ENCODE measurements at regions not wholly inside any gene's neighbourhood (a gene's known extent, or its start where the extent isn't known, plus 50 kb on each side); places are given as distances from the start of the nearest gene placed in this dataset.
"Not testable (repeated sequence)": the region's sequence is repeated elsewhere in the genome, so short reads cannot be mapped to it uniquely, and the experiment has no call there.

DNA sequence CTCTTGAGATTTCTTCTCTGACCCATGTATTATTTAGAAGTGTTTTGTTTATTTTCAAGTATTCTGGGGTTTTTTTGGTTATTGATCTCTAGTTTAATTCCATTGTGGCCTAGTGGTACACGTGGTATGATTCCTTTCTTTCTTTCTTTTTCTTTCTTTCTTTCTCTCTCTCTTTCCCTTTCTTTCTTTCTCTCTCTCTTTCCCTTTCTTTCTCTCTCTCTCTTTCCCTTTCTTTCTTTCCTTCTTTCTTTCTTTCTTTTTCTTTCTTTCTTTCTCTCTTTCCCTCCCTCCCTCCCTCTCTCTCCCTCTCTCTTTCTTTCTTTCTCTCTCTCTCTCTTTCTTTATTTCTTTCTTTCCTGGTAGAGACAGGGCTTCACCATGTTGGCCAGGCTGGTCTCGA lies 85.7 kb upstream of the UBE2E1 start:
- TF ChIP-seq, protein P1, sequence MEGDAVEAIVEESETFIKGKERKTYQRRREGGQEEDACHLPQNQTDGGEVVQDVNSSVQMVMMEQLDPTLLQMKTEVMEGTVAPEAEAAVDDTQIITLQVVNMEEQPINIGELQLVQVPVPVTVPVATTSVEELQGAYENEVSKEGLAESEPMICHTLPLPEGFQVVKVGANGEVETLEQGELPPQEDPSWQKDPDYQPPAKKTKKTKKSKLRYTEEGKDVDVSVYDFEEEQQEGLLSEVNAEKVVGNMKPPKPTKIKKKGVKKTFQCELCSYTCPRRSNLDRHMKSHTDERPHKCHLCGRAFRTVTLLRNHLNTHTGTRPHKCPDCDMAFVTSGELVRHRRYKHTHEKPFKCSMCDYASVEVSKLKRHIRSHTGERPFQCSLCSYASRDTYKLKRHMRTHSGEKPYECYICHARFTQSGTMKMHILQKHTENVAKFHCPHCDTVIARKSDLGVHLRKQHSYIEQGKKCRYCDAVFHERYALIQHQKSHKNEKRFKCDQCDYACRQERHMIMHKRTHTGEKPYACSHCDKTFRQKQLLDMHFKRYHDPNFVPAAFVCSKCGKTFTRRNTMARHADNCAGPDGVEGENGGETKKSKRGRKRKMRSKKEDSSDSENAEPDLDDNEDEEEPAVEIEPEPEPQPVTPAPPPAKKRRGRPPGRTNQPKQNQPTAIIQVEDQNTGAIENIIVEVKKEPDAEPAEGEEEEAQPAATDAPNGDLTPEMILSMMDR (IDR thresholded peaks at IDR 0.05; ENCODE audit: insufficient read depth, low read length, missing control alignments): no peak

GRCh38 chr3:23720885-23721284 lies 84.9 kb upstream of the UBE2E1 start:
- POLR2A ChIA-PET: no interaction called here
- CTCF ChIA-PET: no interaction called here
- TF ChIP-seq, protein P1 (IDR thresholded peaks at IDR 0.05; ENCODE audit: insufficient read depth, low read length, missing control alignments): no peak
- DNase-seq (ENCODE audit: low read depth, low spot score): no peak
- H3K4me3 ChIP-seq (ENCODE audit: low read depth, low read length): no peak overlapping the region

More for the DNA sequence above, 85.7 kb upstream of the UBE2E1 start:
- POLR2A ChIA-PET: no interaction called here
- CTCF ChIA-PET: no interaction called here
- H3K4me3 ChIP-seq (ENCODE audit: low read depth, low read length): no peak overlapping the region
- no peak for DNase-seq (ENCODE audit: low read depth, low spot score)

- TF ChIP-seq, protein P1 (IDR thresholded peaks at IDR 0.05; ENCODE audit: insufficient read depth, low read length, missing control alignments): no peak
Observed at GRCh38 chr3:23723141-23723540, 82.6 kb upstream of the UBE2E1 start.

DNA sequence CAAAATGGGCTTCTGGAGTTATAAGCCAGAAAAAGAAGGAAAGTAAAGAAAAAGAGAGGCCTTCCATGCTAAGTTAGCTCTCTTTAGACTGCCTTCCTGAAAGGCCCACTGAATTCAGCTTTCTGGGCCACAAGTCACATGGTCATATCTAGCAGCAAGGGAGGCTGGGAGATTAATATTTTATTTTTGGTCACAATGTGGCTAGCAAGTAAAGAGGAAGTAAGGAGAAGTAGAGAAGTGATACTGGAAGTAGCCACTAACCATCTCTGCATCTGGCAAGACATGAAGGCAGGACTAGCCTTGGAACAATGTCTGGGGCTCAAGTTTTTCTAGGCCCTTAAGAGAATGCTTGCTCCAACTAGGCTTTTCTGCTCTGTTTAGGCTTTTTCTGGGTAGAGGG lies 81.8 kb upstream of the UBE2E1 start:
- no peak for DNase-seq (ENCODE audit: low read depth, low spot score)
- ChIA-PET POLR2A (no interaction called here), CTCF (no interaction called here)
- H3K4me3 ChIP-seq (ENCODE audit: low read depth, low read length): no peak overlapping the region
- TF ChIP-seq, protein P1 (IDR thresholded peaks at IDR 0.05; ENCODE audit: insufficient read depth, low read length, missing control alignments): no peak

More at GRCh38 chr3:23723141-23723540, 82.6 kb upstream of the UBE2E1 start:
- H3K4me3 ChIP-seq (ENCODE audit: low read depth, low read length): no peak overlapping the region
- DNase-seq (ENCODE audit: low read depth, low spot score): no peak
- ChIA-PET POLR2A (no interaction called here), CTCF (no interaction called here)

DNA sequence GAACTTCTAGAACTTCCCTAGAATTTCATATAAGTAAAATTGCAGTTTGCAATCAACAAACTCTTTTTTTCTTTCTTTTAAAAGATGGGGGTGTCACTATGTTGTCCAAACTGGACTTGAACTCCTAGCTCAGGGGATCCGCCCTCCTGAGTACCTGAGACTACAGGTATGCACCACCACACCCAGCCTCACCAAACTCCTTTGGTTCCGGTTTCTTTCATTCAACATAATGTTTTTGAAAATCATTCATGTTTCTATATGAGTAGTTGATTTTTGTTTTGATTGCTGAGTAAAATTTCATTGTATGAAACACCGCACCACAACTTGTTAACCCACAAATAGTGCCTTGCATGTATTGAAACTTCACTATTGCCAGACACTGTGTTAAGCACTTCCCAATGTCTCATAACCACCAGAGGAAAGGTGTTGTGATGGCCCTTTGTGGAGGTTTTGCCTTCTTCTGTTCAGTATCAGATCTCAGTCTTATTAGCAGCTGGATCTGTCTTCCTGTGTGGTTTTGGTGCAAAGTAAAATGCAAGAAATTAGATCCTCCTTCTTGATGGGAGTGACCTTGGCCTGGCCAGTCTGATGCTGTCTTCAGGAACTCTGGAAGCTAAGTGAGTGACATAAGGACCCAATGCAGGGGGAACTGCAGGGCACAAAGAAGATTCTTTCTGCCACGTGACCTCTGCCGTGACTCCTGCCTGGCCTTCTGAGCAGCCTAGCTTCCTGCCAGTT lies 78.8 kb upstream of the UBE2E1 start:
- TF ChIP-seq, protein P1 (IDR thresholded peaks at IDR 0.05; ENCODE audit: insufficient read depth, low read length, missing control alignments): no peak
- CTCF ChIA-PET: interaction anchor here (1.4 to 2.1 kb wide), 2 partner anchors 25 to 34 kb away, joined by 4 to 5 read pairs; no protein-coding TSS in a partner anchor
- POLR2A ChIA-PET: no interaction called here
- DNase-seq (ENCODE audit: low read depth, low spot score): no peak
- no peak overlapping the region for H3K4me3 ChIP-seq (ENCODE audit: low read depth, low read length)

DNA sequence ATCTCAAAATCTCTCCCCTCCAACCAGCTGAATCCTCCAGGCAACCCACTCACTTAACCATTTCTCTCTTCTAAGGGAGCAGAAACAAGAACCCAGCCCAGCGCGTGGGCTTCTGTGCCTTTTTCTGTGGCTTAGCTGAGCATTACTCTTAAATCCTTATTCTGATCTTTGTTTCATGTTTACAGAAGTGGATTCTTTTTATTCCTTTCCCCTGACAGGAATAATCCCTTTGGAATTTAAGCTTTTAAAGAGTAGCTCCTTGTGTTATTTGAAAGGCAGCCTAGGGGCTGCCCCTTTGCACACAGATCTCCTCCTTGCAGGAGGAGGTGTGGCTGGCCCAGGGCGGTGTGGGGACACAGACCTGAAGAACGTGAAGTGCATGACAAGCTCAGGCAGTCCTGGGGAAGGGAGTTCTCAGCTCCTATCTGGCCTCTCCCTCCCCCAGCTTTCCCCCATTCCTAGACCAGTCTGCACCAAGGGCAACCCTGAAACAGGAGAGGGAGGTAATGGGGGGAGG lies 77.1 kb upstream of the UBE2E1 start:
- CTCF ChIA-PET: interaction anchor here (1.2 to 2.1 kb wide), 3 partner anchors 16 to 33 kb away, joined by 3 to 5 read pairs (median 4); no protein-coding TSS in a partner anchor
- POLR2A ChIA-PET: interaction anchor here (0.6 to 1.1 kb wide), 3 partner anchors 11 to 250 kb away, joined by 3 to 5 read pairs (median 5); no protein-coding TSS in a partner anchor
- DNase-seq (ENCODE audit: low read depth, low spot score): no peak

DNA sequence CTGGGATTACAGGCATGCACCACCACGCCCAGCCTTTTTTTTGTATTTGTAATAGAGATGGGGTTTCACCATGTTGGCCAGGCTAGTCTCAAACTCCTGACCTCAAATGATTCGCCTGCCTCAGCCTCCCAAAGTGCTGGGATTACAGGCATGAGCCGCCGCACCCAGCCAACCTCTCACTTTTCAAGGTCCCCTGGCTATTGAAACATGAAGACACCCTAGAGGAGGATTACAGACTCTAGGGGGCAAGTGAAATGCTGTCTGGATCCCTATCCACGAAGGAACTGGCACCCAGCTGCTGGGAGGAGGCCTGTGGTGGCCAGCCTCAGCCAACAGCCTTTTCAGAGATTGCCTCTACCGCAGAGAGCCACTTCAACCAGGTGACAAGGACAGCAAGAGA lies 76.4 kb upstream of the UBE2E1 start:
- H3K4me3 ChIP-seq (ENCODE audit: low read depth, low read length); CTCF ChIA-PET; DNase-seq (ENCODE audit: low read depth, low spot score): not testable (repeated sequence)
- POLR2A ChIA-PET: interaction anchor here (1.1 kb wide), 1 partner anchor 10 kb away, joined by 5 read pairs; no protein-coding TSS in a partner anchor

More for the DNA sequence above, 77.1 kb upstream of the UBE2E1 start:
- TF ChIP-seq, protein P1 (IDR thresholded peaks at IDR 0.05; ENCODE audit: insufficient read depth, low read length, missing control alignments): no peak
- no peak overlapping the region for H3K4me3 ChIP-seq (ENCODE audit: low read depth, low read length)

Measured in AG04449 (cell line).